A673 (cell line): ENCODE measurements at regions not wholly inside any gene's neighbourhood (a gene's known extent, or its start where the extent isn't known, plus 50 kb on each side); places are given as distances from the start of the nearest gene placed in this dataset.

Experiments
- BruUV-seq: library from RNA; stranded (reverse); fragments of 400-500 nt; replicated peaks from 2 replicates; lab custom pipeline; 2021; lab: Mats Ljungman, UMichigan
- CTCF ChIA-PET: fragments of 300-600 bp; sonication (Branson Sonifier 250); formaldehyde crosslinking; loops from one replicate; lab custom pipeline; 2022; ENCODE audit warnings: antibody characterized with exemption; lab: Charles Lee
- POLR2A ChIA-PET: fragments of 300-600 bp; sonication (Branson Sonifier 250); formaldehyde crosslinking; loops from one replicate; lab custom pipeline; 2022; ENCODE audit warnings: antibody characterized with exemption; ENCODE audit not compliant: low non-redundant PET; lab: Charles Lee
- DNase-seq: peaks from one replicate; pipeline ENCODE4 v3.0.0-alpha.2; 2015; ENCODE audit warnings: low spot score
- H3K27ac ChIP-seq: fragments of 200-600 bp; sonication (generic); 2 replicates; pipeline ENCODE4 v1.5.1; 2016; ENCODE audit warnings: mixed run types, low read depth, mild to moderate bottlenecking, mixed read lengths, antibody characterized with exemption, low read length; ENCODE audit not compliant: poor library complexity, severe bottlenecking
- H3K27me3 ChIP-seq: fragments of 200-600 bp; sonication (generic); replicated peaks from 2 replicates; pipeline ENCODE4 v1.6.1; 2017; ENCODE audit warnings: mixed run types, low read depth, mild to moderate bottlenecking, mixed read lengths, antibody characterized with exemption, low read length; ENCODE audit not compliant: insufficient read depth, poor library complexity
- H3K36me3 ChIP-seq: fragments of 200-600 bp; sonication (generic); 2 replicates; pipeline ENCODE4 v1.6.1; 2016; ENCODE audit warnings: mixed run types, mild to moderate bottlenecking, mixed read lengths, antibody characterized with exemption, low read length; ENCODE audit not compliant: insufficient read depth, poor library complexity, severe bottlenecking
- H3K4me1 ChIP-seq: fragments of 200-600 bp; sonication (generic); 2 replicates; pipeline ENCODE4 v1.6.1; 2017; ENCODE audit warnings: mixed run types, mild to moderate bottlenecking, mixed read lengths, antibody characterized with exemption, low read length; ENCODE audit not compliant: insufficient read depth, poor library complexity, severe bottlenecking
- H3K4me3 ChIP-seq: fragments of 200-600 bp; sonication (generic); 2 replicates; pipeline ENCODE4 v1.5.1; 2016; ENCODE audit warnings: low read depth, mixed run types, mild to moderate bottlenecking, mixed read lengths, low read length; ENCODE audit not compliant: poor library complexity, severe bottlenecking
- H3K9me3 ChIP-seq: fragments of 200-600 bp; sonication (generic); 2 replicates; pipeline ENCODE4 v1.6.1; 2016; ENCODE audit warnings: mixed run types, low read depth, mild to moderate bottlenecking, mixed read lengths, antibody characterized with exemption, low read length; ENCODE audit not compliant: poor library complexity, severe bottlenecking
- EZH2 ChIP-seq: fragments of 200-600 bp; sonication (generic); IDR thresholded peaks from 2 replicates; pipeline ENCODE4 v1.6.1; 2017; ENCODE audit warnings: borderline replicate concordance, low read depth, mild to moderate bottlenecking, mixed read lengths, antibody characterized with exemption, low read length; ENCODE audit not compliant: poor library complexity, severe bottlenecking
- intact Hi-C: fragments of 100-400 bp; cut with micrococcal nuclease; formaldehyde crosslinking; loops from one replicate; pipeline ENCODE4 v1.10.0; 2022; ENCODE audit not compliant: unreplicated experiment
- TF ChIP-seq, protein P1 (sequence below): fragments of 300-800, 200-600 bp; sonication (generic); conservative IDR thresholded peaks from 2 replicates; pipeline ENCODE4 v1.5.1; 2017; ENCODE audit warnings: low read depth, mild to moderate bottlenecking, antibody characterized with exemption, low read length, moderate library complexity, mixed read lengths

GRCh38 chr1:188350104-188350503 is 1521.4 kb downstream of the PLA2G4A start:
- no TSS peak for BruUV-seq
- POLR2A ChIA-PET, result no interaction called here
- CTCF ChIA-PET, result no interaction called here
- Histone ChIP-seq H3K27me3 (no peaks in the 10 kb centered on the region), H3K4me3 (no peak overlapping the region), H3K27ac (no peak overlapping the region), H3K9me3 (no peaks in the 10 kb centered on the region), H3K36me3 (no peaks in the 10 kb centered on the region), H3K4me1 (no peaks in the 10 kb centered on the region)
- DNase-seq, result no peak
- intact Hi-C loops, result no loop called here
- TF ChIP-seq EZH2, result no peak
- TF ChIP-seq, protein P1, sequence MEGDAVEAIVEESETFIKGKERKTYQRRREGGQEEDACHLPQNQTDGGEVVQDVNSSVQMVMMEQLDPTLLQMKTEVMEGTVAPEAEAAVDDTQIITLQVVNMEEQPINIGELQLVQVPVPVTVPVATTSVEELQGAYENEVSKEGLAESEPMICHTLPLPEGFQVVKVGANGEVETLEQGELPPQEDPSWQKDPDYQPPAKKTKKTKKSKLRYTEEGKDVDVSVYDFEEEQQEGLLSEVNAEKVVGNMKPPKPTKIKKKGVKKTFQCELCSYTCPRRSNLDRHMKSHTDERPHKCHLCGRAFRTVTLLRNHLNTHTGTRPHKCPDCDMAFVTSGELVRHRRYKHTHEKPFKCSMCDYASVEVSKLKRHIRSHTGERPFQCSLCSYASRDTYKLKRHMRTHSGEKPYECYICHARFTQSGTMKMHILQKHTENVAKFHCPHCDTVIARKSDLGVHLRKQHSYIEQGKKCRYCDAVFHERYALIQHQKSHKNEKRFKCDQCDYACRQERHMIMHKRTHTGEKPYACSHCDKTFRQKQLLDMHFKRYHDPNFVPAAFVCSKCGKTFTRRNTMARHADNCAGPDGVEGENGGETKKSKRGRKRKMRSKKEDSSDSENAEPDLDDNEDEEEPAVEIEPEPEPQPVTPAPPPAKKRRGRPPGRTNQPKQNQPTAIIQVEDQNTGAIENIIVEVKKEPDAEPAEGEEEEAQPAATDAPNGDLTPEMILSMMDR, result no peak

DNA sequence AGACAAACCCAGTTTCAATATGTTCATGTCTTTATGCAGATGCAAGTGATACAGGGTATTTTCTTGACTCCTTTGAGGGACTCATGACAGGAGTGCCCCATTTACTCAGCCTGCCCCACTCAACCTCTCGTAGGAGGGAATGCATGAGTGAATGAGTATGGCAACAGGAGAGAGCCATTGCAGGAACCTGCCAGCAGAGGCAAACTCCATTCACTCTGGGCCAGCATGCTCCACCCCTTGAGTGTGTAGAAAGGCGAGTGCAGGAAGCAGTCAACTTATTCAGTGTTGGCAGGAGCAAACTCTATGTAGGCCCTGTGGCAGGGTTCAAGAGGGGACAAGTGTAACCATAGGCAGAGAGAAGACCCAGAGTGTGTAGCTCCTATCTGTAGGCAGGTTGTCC is 1526.3 kb downstream of the PLA2G4A start:
- no peak for DNase-seq
- BruUV-seq, result no TSS peak
- H3K27ac ChIP-seq, result no peak overlapping the region
- intact Hi-C loops, result no loop called here
- H3K36me3 ChIP-seq, result no peaks in the 10 kb centered on the region
- ChIA-PET POLR2A (interaction anchor here (0.6 kb wide), 1 partner anchor 177 kb away, joined by 3 read pairs; no protein-coding TSS in a partner anchor), CTCF (no interaction called here)
- no peaks in the 10 kb centered on the region for H3K27me3 ChIP-seq
- no peaks in the 10 kb centered on the region for H3K4me1 ChIP-seq
- TF ChIP-seq, protein P1, result no peak
- TF ChIP-seq EZH2, result no peak
- H3K4me3 ChIP-seq, result no peak overlapping the region
- H3K9me3 ChIP-seq, result no peaks in the 10 kb centered on the region

- Histone ChIP-seq H3K36me3 (no peaks in the 10 kb centered on the region), H3K4me3 (no peak overlapping the region), H3K27ac (no peak overlapping the region), H3K9me3 (no peaks in the 10 kb centered on the region), H3K4me1 (no peaks in the 10 kb centered on the region), H3K27me3 (no peaks in the 10 kb centered on the region)
- POLR2A ChIA-PET, result no interaction called here
- no peak for TF ChIP-seq EZH2
- TF ChIP-seq, protein P1, result no peak
- intact Hi-C loops, result no loop called here
- BruUV-seq, result no TSS peak
- DNase-seq, result no peak
- CTCF ChIA-PET, result no interaction called here
Observed at GRCh38 chr1:188355847-188356246, 1527.1 kb downstream of the PLA2G4A start.
